Uterus (tissue), 2 donors: ENCODE measurements at regions not wholly inside any gene's neighbourhood (a gene's known extent, or its start where the extent isn't known, plus 50 kb on each side); places are given as distances from the start of the nearest gene placed in this dataset.

Experiments used
- CTCF ChIP-seq, 4 experiments: fragments of 200-600 bp in 2 of 4; fragments of 450-650 bp in 2 of 4; sonication (generic) in 2 of 4; IDR thresholded peaks; one replicate each; pipeline ENCODE4 v1.5.1; 2016 to 2019; ENCODE audit warnings: antibody characterized with exemption in 4 of 4, mild to moderate bottlenecking in 2 of 4, moderate library complexity in 1 of 4
- POLR2A ChIP-seq, 2 donors: fragments of 450-650 bp; IDR thresholded peaks; one replicate each; pipeline ENCODE4 v1.6.1; 2016; ENCODE audit warnings: antibody characterized with exemption in 2 of 2, mild to moderate bottlenecking in 1 of 2, moderate library complexity in 1 of 2

GRCh38 chr14:22416193-22416592, 172.8 kb downstream of the DAD1 start:
- no peak for TF ChIP-seq CTCF (IDR thresholded peaks at IDR 0.05)
- TF ChIP-seq POLR2A (IDR thresholded peaks at IDR 0.05) = no peak
